ENCODE measurements at regions not wholly inside any gene's neighbourhood (a gene's known extent, or its start where the extent isn't known, plus 50 kb on each side); places are given as distances from the start of the nearest gene placed in this dataset.
A peak's percentile ranks its signal among the peaks of the same experiment; 100 is the strongest.

DNA sequence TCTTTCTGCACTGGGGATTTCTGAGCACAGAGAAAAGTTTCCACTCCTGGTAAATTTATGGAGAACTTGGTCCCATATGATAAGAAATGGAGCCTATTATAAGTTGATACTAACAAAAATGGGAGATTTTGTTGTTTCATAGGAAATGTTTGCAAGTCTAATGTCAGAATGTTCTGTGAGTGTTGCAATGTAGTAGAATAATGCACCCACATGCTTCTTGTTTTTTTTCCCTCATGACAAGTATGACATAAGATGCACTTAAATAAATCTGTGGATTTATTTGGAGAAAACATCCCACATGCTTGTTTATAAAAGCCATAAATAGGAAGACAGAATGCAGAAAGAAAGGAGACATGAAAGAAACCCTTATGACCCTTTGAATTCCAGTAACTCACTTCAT is 50.8 kb upstream of the KCNJ6 start:
- DNase-seq, result no peak

DNA sequence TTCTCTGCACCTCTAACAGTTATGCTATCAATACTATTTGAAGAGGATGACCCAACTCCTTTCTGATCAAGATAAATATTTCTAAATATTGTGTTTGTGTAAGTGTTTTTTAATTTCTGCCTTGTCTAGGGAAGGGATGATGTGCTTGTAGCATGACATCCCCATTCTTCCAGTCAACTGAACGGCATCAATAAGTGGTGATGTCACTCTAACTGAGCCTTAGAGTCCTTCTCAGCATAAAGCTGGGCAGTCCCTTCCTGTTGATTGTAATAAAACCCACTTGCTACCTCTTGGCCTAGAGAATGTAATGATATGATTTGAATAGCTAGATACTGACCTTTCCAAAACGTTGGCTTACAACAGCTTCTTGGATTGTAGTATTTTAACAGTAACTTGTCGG is 52.5 kb upstream of the KCNJ6 start:
- DNase-seq, result no peak

DNA sequence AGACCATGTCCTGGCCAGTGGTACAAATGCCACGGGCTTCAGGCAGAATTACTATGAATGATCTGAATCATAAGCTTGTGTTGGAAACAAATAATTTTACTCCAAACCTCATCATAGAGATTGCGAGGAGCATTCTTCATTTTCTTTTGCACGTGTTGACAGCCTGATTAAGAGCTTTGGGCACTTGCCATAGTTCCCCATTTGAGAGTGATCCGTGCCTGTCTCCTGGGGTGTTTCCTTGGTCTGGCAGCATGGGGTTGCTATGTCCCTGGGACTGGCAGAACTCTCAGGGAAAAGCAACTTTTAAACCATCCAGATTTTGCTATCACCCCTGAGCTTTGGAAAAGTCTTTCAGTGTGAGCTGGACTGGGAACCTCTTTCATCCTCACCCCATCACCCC is 54.3 kb upstream of the KCNJ6 start:
- DNase-seq, result no peak

GRCh38 chr21:37971390-37971950 is 55.2 kb upstream of the KCNJ6 start:
- no peak for DNase-seq

GRCh38 chr21:37974081-37974480 is 57.8 kb upstream of the KCNJ6 start:
- DNase-seq, result no peak

DNA sequence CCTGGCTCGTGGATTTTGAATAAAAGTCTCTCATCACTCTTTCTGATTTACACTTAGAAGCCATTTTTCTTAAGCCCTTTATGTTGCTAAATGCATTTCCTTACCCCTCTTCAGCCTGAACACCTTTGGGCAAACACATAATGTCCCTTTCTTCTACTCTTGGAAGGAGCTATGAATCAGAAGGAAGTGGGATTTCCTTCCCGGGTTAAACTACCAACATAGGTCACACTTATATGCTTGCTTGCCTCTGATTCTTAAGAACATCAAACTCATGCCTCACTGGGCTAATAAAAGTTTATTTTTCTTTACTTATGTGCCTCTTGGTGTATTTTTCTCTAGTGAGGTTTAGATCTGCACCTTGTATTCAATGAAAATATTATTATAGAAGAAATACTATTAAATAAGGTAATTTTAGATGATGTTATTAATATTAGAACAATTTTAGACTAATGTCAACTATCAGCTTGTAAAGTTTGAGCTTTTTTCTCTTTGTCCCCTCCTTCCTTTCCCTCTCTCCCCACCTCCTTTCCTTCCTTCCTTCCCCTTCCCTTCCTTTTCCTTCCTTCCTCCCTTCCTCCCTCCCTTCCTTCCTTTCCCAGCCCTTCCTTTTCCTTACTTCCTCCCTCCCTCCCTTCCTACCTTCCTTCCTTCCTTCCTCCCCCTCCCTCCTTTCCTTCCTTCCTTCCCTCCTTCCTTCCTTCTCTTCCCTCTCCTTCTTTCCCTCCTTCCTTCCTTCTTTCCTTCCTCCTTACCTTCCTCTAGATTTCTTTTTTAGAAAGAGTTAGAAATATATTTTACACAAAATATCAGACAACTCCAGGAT is 66.5 kb upstream of the KCNJ6 start:
- no peak for DNase-seq

- DNase-seq, result no peak
Observed at GRCh38 chr21:37983336-37984095, 67.3 kb upstream of the KCNJ6 start.

GRCh38 chr21:37984416-37984815 is 68.2 kb upstream of the KCNJ6 start:
- no peak for DNase-seq

DNA sequence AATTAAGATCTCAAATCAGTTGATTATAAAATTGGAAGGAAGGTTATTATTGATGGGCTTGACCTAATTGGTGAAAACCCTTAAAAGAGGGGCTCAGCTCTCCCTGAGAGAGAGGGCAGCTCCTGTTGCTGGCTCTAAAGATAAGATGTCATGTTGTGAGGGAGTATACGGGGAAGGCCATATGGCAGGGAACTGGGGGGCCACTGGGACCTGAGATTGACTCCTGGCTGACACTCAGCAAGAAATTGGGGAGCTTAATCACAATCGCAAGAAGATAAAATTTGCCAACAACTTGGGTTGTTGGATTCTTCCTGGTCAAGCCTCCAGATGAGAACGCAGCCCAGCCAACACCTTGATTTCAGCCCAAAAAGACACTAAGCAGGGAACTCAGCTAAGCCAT is 69.7 kb upstream of the KCNJ6 start:
- DNase-seq, result no peak

- peak; percentile 8 to 16 for DNase-seq
Observed at GRCh38 chr21:37986751-37987399, 70.6 kb upstream of the KCNJ6 start.

GRCh38 chr21:37987668-37988067 is 71.4 kb upstream of the KCNJ6 start:
- DNase-seq, result no peak

- no peak for DNase-seq
Observed at GRCh38 chr21:37993071-37993470, 76.8 kb upstream of the KCNJ6 start.

DNA sequence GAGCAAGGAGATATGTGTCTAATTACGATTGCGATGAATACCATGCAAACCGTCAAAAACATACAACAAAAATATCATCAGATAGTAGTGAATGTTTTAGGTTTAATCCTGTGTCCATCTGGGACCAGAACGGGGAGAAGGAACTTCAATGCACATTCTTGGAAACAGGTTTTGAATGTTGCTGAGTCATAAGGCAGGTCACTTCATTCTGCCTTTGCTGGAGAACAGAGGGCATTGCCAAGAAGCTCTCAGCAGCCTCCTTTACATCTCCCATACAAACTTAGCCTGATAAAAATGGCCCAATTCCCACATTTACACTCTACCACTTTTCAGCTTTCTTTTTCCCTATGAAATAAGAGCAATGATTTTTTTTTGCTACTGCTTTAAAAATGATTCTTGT is 78.0 kb upstream of the KCNJ6 start:
- no peak for DNase-seq

GRCh38 chr21:38012672-38013071 is 96.4 kb upstream of the KCNJ6 start:
- DNase-seq, result peak in 1 of 2 donors; percentile 1

DNA sequence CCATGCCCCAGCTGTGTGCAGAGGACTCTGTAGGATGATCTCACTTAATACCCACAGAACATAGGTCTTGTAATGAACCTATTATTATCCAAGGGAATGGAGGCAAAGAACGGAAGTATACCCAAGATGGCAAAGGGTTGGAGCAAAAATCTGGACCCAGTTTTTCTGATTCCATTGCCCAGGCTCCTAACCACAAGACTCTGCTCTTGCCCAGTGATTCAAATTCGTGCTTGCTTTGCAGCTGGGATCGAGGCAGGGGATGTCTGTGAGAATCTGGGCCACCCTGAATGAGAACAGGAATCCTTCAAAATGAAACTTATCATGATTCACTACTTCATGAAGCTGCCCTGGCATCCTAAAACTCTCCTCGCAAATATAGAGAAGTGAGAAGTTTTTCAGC is 97.5 kb upstream of the KCNJ6 start:
- DNase-seq, result no peak

- no peak for DNase-seq
Observed at GRCh38 chr21:38014298-38014697, 98.0 kb upstream of the KCNJ6 start.

DNA sequence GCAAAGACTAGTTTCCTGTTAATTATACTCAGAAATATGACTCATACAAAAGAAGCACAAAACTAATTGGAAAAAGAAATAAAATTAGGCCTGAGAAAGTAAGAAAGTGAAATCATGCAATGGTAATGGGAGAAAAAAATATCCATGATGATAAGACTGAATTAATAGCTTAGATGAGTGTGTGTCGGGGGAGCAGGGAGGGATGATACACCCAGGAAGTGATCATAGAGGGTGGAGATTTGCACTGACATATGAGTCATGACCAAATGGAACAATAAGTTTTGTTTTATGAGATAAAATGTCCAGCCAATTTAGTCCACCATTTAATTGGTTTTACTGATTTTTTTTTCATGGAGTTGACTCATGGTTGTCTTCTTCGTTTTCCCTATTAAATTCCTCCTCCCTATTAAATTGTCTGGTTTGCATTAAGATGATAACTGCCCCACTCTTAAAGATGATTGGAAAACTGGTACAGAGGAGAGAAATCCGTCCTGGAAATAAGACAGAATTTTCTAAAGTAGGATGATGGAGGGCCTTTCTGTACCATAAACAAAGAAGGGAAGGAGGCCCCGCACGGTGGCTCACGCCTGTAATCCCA is 111.7 kb upstream of the KCNJ6 start:
- no peak for DNase-seq

- no peak for DNase-seq
Observed at GRCh38 chr21:38032082-38032801, 116.0 kb upstream of the KCNJ6 start.

- DNase-seq, result no peak
Observed at GRCh38 chr21:38036016-38036415, 119.8 kb upstream of the KCNJ6 start.

DNA sequence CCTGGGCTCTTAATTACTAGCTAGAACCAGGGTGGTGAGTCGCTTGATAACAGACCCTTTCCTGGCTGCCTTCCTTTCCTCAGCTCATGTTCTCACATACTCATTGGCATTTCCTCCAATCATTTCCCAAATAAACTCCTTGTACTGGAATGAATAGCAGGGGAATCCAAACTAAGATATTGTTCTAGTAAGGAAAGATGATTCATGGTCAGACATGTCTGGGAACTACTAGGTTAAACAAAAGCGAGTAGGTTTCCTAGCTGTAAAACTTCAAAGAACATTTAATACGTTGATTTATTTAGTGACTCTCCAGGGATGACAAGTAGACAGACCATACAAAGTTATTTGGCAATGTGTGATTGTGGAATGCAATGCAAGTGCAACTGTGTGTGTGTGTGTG is 121.2 kb upstream of the KCNJ6 start:
- no peak for DNase-seq

- no peak for DNase-seq
Observed at GRCh38 chr21:38039369-38039768, 123.1 kb upstream of the KCNJ6 start.
